ENCODE measurements at regions not wholly inside any gene's neighbourhood (a gene's known extent, or its start where the extent isn't known, plus 50 kb on each side); places are given as distances from the start of the nearest gene placed in this dataset.

- no peaks in the 10 kb centered on the region for H3K9me3 ChIP-seq
- DNase-seq: no peak
- no peak overlapping the region for H3K27ac ChIP-seq
- no peak overlapping the region for H3K4me3 ChIP-seq
- TF ChIP-seq POLR2A (IDR thresholded peaks at IDR 0.05) (no peak), EP300 (IDR thresholded peaks at IDR 0.05) (no peak)
- TF ChIP-seq, protein P1, sequence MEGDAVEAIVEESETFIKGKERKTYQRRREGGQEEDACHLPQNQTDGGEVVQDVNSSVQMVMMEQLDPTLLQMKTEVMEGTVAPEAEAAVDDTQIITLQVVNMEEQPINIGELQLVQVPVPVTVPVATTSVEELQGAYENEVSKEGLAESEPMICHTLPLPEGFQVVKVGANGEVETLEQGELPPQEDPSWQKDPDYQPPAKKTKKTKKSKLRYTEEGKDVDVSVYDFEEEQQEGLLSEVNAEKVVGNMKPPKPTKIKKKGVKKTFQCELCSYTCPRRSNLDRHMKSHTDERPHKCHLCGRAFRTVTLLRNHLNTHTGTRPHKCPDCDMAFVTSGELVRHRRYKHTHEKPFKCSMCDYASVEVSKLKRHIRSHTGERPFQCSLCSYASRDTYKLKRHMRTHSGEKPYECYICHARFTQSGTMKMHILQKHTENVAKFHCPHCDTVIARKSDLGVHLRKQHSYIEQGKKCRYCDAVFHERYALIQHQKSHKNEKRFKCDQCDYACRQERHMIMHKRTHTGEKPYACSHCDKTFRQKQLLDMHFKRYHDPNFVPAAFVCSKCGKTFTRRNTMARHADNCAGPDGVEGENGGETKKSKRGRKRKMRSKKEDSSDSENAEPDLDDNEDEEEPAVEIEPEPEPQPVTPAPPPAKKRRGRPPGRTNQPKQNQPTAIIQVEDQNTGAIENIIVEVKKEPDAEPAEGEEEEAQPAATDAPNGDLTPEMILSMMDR (IDR thresholded peaks at IDR 0.05): no peak
- WGBS, 3 donors: 21 to 37% (median 28%) methylated on average over 12 of the region's 12 CpGs
- H3K36me3 ChIP-seq: no peaks in the 10 kb centered on the region
- intact Hi-C loops (cut with DNase I): no loop called here
- H3K27me3 ChIP-seq: no peaks in the 10 kb centered on the region
- no peaks in the 10 kb centered on the region for H3K4me1 ChIP-seq (ENCODE audit: insufficient read depth)
These were observed 184.5 kb upstream of the SHH start for GRCh38 chr7:155996718-155997280.

GRCh38 chr7:155995183-155995612 lies 182.9 kb upstream of the SHH start:
- intact Hi-C loops (cut with DNase I): no loop called here
- no peak overlapping the region for H3K4me3 ChIP-seq
- H3K27me3 ChIP-seq: no peaks in the 10 kb centered on the region
- H3K4me1 ChIP-seq (ENCODE audit: insufficient read depth): no peaks in the 10 kb centered on the region
- H3K9me3 ChIP-seq: no peaks in the 10 kb centered on the region
- DNase-seq: no peak
- no peak for TF ChIP-seq POLR2A (IDR thresholded peaks at IDR 0.05)
- TF ChIP-seq, protein P1 (IDR thresholded peaks at IDR 0.05): no peak
- no peak for TF ChIP-seq EP300 (IDR thresholded peaks at IDR 0.05)
- no peak overlapping the region for H3K27ac ChIP-seq
- no peaks in the 10 kb centered on the region for H3K36me3 ChIP-seq
- WGBS, 3 donors: 72 to 83% (median 80%) methylated on average over 11 of the region's 11 CpGs

- WGBS, 3 donors: 72 to 78% (median 78%) methylated on average over 6 of the region's 6 CpGs
- H3K9me3 ChIP-seq: no peaks in the 10 kb centered on the region
- H3K27me3 ChIP-seq: no peaks in the 10 kb centered on the region
- H3K4me3 ChIP-seq: no peak overlapping the region
- no peak for DNase-seq
- TF ChIP-seq POLR2A (IDR thresholded peaks at IDR 0.05) (no peak), EP300 (IDR thresholded peaks at IDR 0.05) (no peak)
- TF ChIP-seq, protein P1 (IDR thresholded peaks at IDR 0.05): no peak
- H3K27ac ChIP-seq: no peak overlapping the region
- no peaks in the 10 kb centered on the region for H3K36me3 ChIP-seq
- intact Hi-C loops (cut with DNase I): no loop called here
- no peaks in the 10 kb centered on the region for H3K4me1 ChIP-seq (ENCODE audit: insufficient read depth)
These were observed 182.1 kb upstream of the SHH start for GRCh38 chr7:155994279-155994811.

DNA sequence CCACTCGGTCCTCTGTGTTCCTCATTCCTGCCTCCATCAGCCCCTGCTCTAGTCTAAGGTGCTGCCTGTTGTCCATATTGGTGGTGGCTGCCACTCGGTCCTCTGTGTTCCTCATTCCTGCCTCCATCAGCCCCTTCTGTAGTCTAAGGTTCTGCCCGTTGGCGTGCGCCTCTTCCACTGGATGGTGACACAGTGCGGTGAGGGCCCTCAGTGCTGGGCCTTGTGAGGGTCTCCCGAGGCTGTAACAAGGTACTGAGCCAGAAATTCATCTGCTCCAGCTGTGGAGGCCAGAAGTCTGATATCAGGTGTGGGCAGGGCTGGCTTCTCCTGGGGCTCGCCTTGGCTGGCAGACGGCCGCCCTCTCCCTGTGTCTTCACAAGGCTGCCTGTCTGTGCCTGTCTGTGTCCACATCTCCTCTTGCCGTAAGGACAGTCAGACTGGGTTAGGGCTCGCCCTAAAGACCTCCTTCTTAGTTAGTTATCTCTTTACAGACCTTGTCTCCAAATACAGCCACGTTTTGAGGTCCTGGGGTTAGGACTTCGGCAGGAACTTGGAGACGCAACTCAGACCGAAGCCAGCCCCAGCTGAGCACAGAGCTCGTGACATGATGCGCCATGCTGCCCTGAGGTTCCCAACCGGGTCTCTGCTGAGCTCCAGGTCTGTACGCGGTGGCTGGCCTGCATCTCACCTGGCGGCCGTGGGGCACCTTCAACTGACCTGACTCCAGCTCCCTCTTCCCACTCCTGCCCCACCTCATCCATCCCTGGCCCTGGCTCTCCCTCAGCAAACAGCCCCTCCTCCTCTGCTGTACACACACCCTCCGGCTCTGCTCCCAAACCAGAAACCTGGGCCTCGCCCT lies 181.4 kb upstream of the SHH start:
- Histone ChIP-seq H3K27ac (no peak overlapping the region), H3K27me3 (no peaks in the 10 kb centered on the region), H3K9me3 (no peaks in the 10 kb centered on the region), H3K36me3 (no peaks in the 10 kb centered on the region), H3K4me3 (no peak overlapping the region), H3K4me1 (ENCODE audit: insufficient read depth) (no peaks in the 10 kb centered on the region)
- intact Hi-C loops (cut with DNase I): no loop called here
- no peak for DNase-seq
- 81 to 85% (median 85%) methylated on average over 25 of the region's 25 CpGs for WGBS, 3 donors
- TF ChIP-seq EP300 (IDR thresholded peaks at IDR 0.05): no peak
- TF ChIP-seq, protein P1 (IDR thresholded peaks at IDR 0.05): no peak
- TF ChIP-seq POLR2A (IDR thresholded peaks at IDR 0.05): no peak

Data from ovary (tissue), 7 donors.